ENCODE measurements at regions not wholly inside any gene's neighbourhood (a gene's known extent, or its start where the extent isn't known, plus 50 kb on each side); places are given as distances from the start of the nearest gene placed in this dataset.

DNA sequence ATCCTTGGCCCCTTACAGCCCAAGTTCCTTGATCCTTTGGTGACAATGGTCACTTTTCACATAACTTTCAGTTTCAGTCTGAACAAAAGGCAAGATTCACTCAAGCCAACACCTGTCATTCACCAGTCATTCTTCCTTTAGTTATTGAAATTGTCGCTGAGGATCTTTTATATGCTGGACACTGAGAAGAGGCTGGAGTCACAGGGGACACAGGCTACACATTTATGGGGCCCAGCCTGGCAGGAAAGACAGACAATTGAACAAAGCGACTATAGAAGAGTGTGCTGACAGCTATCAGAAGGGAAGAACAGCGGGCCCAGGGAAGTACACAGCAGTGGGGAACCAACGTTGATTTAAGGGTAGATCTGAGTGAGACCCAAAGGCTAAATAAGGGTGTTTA lies 69.8 kb upstream of the PROK2 start:
- CTCF ChIA-PET, result no interaction called here
- H3F3A ChIP-seq (ENCODE audit: insufficient read depth, low read depth), result no peaks in the 10 kb centered on the region

GRCh38 chr3:71854096-71854495 lies 69.1 kb upstream of the PROK2 start:
- Histone ChIP-seq H3F3A (ENCODE audit: insufficient read depth, low read depth) (no peaks in the 10 kb centered on the region), H3K36me3 (ENCODE audit: low read depth) (no peaks in the 10 kb centered on the region), H4K20me1 (ENCODE audit: insufficient read depth) (no peaks in the 10 kb centered on the region), H3K4me3 (no peak overlapping the region), H2AFZ (no peak overlapping the region), H3K9me2 (ENCODE audit: insufficient read depth) (no peaks in the 10 kb centered on the region), H3K27ac (no peak overlapping the region), H3K79me2 (ENCODE audit: low read depth) (no peaks in the 10 kb centered on the region), H3K4me2 (no peak overlapping the region), H3K9me3 (ENCODE audit: insufficient read depth, low read depth) (no peaks in the 10 kb centered on the region), H3K4me1 (replicated peaks; ENCODE audit: insufficient read depth) (no peaks in the 10 kb centered on the region), H3K27me3 (ENCODE audit: insufficient read depth, low read depth) (peaks cover 19% of the 10 kb centered on the region; the same call in 1 of the 2 replicates)
- TF ChIP-seq, protein P1, sequence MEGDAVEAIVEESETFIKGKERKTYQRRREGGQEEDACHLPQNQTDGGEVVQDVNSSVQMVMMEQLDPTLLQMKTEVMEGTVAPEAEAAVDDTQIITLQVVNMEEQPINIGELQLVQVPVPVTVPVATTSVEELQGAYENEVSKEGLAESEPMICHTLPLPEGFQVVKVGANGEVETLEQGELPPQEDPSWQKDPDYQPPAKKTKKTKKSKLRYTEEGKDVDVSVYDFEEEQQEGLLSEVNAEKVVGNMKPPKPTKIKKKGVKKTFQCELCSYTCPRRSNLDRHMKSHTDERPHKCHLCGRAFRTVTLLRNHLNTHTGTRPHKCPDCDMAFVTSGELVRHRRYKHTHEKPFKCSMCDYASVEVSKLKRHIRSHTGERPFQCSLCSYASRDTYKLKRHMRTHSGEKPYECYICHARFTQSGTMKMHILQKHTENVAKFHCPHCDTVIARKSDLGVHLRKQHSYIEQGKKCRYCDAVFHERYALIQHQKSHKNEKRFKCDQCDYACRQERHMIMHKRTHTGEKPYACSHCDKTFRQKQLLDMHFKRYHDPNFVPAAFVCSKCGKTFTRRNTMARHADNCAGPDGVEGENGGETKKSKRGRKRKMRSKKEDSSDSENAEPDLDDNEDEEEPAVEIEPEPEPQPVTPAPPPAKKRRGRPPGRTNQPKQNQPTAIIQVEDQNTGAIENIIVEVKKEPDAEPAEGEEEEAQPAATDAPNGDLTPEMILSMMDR (conservative IDR thresholded peaks at IDR 0.05), result no peak
- TF ChIP-seq EZH2 (IDR thresholded peaks at IDR 0.05; ENCODE audit: low read depth), result no peak
- POLR2A ChIA-PET (ENCODE audit: unreplicated experiment), result no interaction called here
- no peak for DNase-seq
- intact Hi-C loops (cut with micrococcal nuclease; ENCODE audit: unreplicated experiment), result no loop called here
- CTCF ChIA-PET, result no interaction called here
- no TSS peak for BruUV-seq (replicated peaks)

More for the DNA sequence above, 69.8 kb upstream of the PROK2 start:
- Histone ChIP-seq H3K4me2 (no peak overlapping the region), H3K4me1 (replicated peaks; ENCODE audit: insufficient read depth) (no peaks in the 10 kb centered on the region), H3K9me3 (ENCODE audit: insufficient read depth, low read depth) (no peaks in the 10 kb centered on the region), H3K27ac (no peak overlapping the region), H3K27me3 (ENCODE audit: insufficient read depth, low read depth) (peaks cover 19% of the 10 kb centered on the region; the same call in 1 of the 2 replicates), H3K79me2 (ENCODE audit: low read depth) (no peaks in the 10 kb centered on the region), H3K36me3 (ENCODE audit: low read depth) (no peaks in the 10 kb centered on the region), H2AFZ (no peak overlapping the region), H4K20me1 (ENCODE audit: insufficient read depth) (no peaks in the 10 kb centered on the region), H3K4me3 (no peak overlapping the region), H3K9me2 (ENCODE audit: insufficient read depth) (no peaks in the 10 kb centered on the region)
- BruUV-seq (replicated peaks), result no TSS peak
- POLR2A ChIA-PET (ENCODE audit: unreplicated experiment), result no interaction called here
- DNase-seq, result no peak
- intact Hi-C loops (cut with micrococcal nuclease; ENCODE audit: unreplicated experiment), result no loop called here
- TF ChIP-seq, protein P1 (conservative IDR thresholded peaks at IDR 0.05), result no peak
- TF ChIP-seq EZH2 (IDR thresholded peaks at IDR 0.05; ENCODE audit: low read depth), result no peak

GRCh38 chr3:71851878-71852277 lies 66.9 kb upstream of the PROK2 start:
- Histone ChIP-seq H3K9me3 (ENCODE audit: insufficient read depth, low read depth) (no peaks in the 10 kb centered on the region), H3K4me1 (replicated peaks; ENCODE audit: insufficient read depth) (no peaks in the 10 kb centered on the region), H3K4me3 (no peak overlapping the region), H3F3A (ENCODE audit: insufficient read depth, low read depth) (no peaks in the 10 kb centered on the region), H3K79me2 (ENCODE audit: low read depth) (no peaks in the 10 kb centered on the region), H3K36me3 (ENCODE audit: low read depth) (no peaks in the 10 kb centered on the region), H3K9me2 (ENCODE audit: insufficient read depth) (no peaks in the 10 kb centered on the region), H3K4me2 (no peak overlapping the region), H3K27ac (no peak overlapping the region), H2AFZ (no peak overlapping the region), H3K27me3 (ENCODE audit: insufficient read depth, low read depth) (peaks cover 19% of the 10 kb centered on the region; the same call in 1 of the 2 replicates), H4K20me1 (ENCODE audit: insufficient read depth) (no peaks in the 10 kb centered on the region)
- intact Hi-C loops (cut with micrococcal nuclease; ENCODE audit: unreplicated experiment), result no loop called here
- POLR2A ChIA-PET (ENCODE audit: unreplicated experiment), result no interaction called here
- no peak for DNase-seq
- no TSS peak for BruUV-seq (replicated peaks)
- TF ChIP-seq EZH2 (IDR thresholded peaks at IDR 0.05; ENCODE audit: low read depth), result no peak
- TF ChIP-seq, protein P1 (conservative IDR thresholded peaks at IDR 0.05), result no peak
- CTCF ChIA-PET, result no interaction called here
